CD4-positive, alpha-beta T cell treated with Interleukin-6 for 4 hours (primary cell): ENCODE measurements at regions not wholly inside any gene's neighbourhood (a gene's known extent, or its start where the extent isn't known, plus 50 kb on each side); places are given as distances from the start of the nearest gene placed in this dataset.
"Not testable (repeated sequence)": the region's sequence is repeated elsewhere in the genome, so short reads cannot be mapped to it uniquely, and the experiment has no call there.

ENCODE experiments used
- DNase-seq: peaks from one replicate; pipeline ENCODE4 v3.0.0-alpha.2; 2020; ENCODE audit warnings: mixed read lengths

- no peak for DNase-seq
These were observed 471.1 kb downstream of the GBA3 start for GRCh38 chr4:23163647-23164436.

DNA sequence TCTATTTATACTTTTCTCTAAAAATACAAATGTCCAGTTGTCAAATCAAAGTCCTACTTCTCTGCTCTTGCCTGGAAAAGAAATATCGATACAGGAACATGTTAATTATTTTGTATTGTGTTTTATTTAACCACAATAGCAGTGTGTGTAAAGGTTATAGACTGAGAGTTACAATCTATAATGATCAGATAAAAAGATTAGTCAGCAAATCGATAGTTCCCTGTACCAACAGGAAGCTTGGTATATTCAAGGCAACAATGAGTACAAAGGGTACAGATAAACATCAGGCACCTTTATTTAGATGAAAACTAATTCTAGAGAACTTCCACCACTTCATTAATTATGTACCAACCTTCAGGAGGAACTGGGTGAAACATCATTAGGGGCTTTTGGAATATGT, 469.5 kb downstream of the GBA3 start:
- no peak for DNase-seq

- DNase-seq, result no peak
These were observed 469.1 kb downstream of the GBA3 start for GRCh38 chr4:23161787-23162186.

- DNase-seq, result no peak
These were observed 460.3 kb downstream of the GBA3 start for GRCh38 chr4:23153076-23153475.

DNA sequence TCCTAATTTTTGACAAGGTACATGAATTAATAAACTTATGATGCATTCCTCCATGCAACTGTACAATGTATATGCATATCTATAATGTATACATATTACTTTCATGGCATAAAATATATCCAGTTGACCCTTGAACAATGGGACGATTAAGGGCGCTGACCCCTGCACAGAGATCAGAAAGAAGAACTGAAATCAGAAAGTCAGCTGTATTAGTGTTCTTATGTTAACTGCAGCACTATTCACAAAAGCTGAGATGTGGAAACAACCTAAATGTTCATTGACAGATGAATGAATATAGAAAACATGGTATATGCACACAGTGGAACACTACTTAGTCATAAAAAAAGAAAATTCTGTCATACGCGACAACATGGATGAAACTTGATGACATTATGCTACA, 457.1 kb downstream of the GBA3 start:
- no peak for DNase-seq

DNA sequence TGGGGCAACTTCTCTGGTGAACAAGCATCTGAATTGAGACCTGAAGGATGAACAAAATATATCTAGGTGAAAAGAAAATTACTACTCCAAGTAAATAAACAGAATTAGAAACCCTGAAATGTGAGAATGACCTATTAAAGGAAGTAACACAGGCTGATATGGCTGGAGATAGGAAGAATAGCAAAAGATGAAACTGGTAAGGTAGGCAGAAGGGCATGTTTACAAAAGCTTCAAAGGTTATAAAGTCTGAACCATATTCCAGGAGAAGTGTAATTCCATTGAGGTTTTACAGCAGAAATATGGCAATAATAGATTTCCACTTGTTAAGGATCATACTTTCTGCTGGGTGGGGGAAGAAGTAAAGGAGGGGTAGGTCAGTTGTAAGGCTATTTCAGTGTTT, 452.0 kb downstream of the GBA3 start:
- DNase-seq, result no peak

GRCh38 chr4:23135792-23136645, 443.3 kb downstream of the GBA3 start:
- no peak for DNase-seq

GRCh38 chr4:23134331-23134730, 441.6 kb downstream of the GBA3 start:
- no peak for DNase-seq

GRCh38 chr4:23130845-23131244, 438.1 kb downstream of the GBA3 start:
- no peak for DNase-seq

DNA sequence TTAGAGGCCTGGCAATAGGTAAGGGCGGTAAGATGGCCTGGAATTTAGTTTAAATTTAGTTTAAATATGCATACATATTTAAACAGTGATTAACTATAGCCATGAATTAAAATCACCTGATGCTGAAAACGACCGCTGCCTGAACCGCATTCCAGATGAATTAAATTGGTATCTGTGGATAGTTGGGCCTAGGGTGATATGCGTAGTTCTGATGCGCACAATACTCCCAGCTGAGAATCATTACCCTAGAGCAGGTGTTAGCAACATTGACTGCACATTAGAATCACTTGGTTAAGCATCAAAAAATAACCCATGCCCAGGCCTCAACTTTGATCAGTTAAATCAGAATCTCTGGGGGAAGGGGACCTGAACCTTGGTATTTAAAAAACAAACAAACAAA, 432.4 kb downstream of the GBA3 start:
- no peak for DNase-seq

- DNase-seq, result no peak
These were observed 430.1 kb downstream of the GBA3 start for GRCh38 chr4:23122666-23123400.

- no peak for DNase-seq
These were observed 427.6 kb downstream of the GBA3 start for GRCh38 chr4:23120374-23120773.

DNA sequence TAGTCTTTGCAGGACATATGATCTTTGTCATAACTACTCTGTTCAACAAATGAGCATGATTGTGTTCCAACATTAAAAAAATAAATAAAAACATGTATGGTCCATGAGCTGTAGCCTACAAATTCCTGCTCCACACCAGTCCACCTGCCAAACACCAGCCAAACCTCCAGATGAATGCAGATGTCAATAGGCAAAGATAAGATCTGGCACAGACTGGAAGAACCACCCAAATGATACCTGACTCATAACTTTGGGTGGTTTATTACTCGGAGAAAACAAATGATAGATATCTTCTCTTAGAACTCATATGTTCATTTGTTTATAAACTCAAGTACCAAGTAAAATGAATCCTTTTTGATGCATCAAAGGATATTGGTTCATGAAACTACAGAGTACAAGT, 425.1 kb downstream of the GBA3 start:
- DNase-seq, result no peak

GRCh38 chr4:23114538-23114937, 421.8 kb downstream of the GBA3 start:
- DNase-seq, result no peak

DNA sequence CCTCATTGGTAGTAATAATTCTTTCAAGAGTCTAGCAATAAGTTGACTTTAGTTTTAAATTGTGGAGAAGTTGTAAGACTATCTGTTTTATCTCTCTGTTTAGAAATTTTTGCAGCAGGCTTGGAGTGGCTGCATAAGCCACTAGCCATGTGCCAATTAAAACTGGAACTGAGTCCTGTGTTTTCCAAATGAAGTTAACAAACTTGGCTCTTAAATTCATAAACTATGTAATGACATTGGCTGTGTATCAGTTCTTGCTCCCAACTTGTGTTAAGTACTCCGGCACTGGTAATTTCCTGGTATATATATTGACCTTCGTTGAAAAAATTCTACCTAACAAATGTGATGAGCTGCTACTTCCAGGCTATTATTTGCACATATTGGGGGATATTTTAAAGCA, 420.4 kb downstream of the GBA3 start:
- no peak for DNase-seq

DNA sequence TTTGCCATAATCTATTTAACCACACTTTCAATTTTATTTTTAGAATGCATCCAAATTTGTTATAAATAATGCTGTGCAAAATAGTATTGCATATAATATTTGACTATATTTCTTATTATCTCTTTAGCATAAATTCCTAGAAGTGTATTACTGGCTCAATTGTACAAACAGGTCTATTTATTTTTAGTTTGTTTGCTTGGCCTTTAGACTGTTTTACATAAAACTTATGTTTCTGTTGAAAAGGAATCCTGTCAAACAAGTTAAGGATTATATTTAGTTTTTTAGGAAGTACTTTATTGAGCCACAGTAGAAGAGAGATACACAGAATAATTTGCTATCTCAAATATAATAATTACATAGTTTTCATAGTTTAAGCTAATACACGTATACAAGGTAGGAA, 413.8 kb downstream of the GBA3 start:
- DNase-seq, result no peak

- no peak for DNase-seq
These were observed 413.1 kb downstream of the GBA3 start for GRCh38 chr4:23105759-23106370.

GRCh38 chr4:23097251-23097650, 404.5 kb downstream of the GBA3 start:
- DNase-seq, result no peak

DNA sequence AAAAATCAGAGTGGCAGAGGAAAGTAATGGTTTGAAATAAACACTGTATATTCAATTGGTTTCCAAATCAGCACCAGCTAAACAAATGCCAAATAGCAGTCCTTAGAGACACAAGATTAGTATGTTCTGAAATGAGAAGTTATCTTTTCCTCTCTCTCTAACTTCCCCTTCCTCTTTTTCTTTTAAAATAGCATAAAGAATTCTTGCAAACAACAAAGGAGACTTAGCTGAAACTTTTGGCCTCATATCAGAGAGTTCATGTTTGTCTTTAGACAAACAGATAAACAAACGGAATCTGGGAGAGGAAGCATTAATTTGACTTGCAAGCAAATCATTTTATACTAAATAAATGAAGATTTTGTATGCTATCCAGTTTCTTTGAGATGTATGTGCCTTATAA, 399.0 kb downstream of the GBA3 start:
- no peak for DNase-seq

DNA sequence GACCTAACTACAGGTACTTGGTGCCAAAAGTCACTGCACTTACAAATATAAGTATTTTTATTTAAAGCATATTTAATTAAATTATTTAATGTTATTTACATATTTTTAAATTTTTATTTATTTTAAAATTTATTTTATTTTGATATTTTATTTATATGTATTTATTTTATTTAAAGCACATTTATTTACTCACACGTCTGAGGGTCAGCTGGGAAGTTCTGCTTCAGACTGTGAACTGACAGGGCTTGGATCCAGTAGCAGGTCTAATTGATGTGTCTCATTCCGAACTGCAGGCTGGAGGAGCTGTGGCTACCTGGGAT, 392.5 kb downstream of the GBA3 start:
- no peak for DNase-seq

- no peak for DNase-seq
These were observed 392.0 kb downstream of the GBA3 start for GRCh38 chr4:23084559-23085248.

DNA sequence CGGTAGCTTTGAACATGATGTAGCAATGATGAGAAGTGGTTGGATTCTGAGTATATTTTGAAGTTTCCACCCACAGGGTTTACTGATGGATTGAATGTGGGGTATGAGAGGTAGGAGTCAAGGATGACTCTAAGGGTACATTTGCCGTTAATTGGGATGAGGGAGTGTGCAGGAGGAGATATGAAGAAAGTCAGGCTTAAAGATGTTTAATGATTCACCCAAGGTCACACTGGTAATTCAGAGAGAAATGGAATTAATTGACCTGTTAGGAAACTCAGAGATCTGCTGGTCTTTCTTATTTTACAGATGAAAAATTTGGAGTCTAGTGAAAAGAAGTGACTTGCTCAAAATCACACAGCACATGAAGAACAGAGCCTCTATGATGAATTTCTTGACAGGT, 390.7 kb downstream of the GBA3 start:
- DNase-seq, result no peak

DNA sequence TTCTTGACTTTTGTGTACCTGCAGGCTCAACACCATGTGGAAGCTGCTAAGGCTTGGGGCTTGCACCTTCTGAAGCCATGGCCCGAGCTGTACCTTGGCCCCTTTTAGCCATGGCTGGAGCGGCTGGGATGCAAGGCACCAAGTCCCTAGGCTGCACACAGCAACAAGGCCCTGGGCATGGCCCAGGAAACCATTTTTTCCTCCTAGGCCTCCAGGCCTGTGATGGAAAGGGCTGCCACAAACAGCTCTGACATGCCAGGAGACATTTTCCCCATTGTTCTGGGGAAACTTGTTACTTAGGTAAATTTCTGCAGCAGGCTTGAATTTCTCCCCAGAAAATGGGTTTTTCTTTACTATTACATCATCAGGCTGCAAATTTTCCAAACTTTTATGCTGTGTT, 387.4 kb downstream of the GBA3 start:
- not testable (repeated sequence) for DNase-seq
